NOMO-1 treated with dmso at 0.1 percent for 144 hours (cell line): ENCODE measurements at regions not wholly inside any gene's neighbourhood (a gene's known extent, or its start where the extent isn't known, plus 50 kb on each side); places are given as distances from the start of the nearest gene placed in this dataset.

ENCODE experiments used
- DNase-seq: peaks from one replicate; lab custom pipeline; 2025; ENCODE audit not compliant: unreplicated experiment; lab: John Stamatoyannopoulos, UW

DNA sequence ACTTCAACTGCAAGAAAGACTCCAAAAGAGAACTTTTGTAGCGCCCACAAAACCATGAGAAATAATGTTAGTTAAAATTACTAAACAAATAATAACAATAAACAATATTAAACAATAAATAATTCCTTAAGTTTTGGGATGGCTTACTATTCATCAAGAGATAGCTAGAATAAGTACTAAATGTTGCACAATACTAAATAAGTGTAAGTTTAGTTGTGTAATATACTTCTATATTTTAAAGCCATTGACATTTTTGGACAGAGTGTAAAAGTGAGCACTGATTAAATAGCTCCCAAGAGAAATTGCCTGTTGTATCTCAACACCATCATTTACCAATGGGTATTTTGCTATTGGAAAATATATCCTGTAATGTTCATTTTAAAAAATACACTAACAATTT lies 166.7 kb downstream of the ALG10 start:
- DNase-seq: no peak

- no peak for DNase-seq
Observed at GRCh38 chr12:34190054-34190453, 167.8 kb downstream of the ALG10 start.

DNA sequence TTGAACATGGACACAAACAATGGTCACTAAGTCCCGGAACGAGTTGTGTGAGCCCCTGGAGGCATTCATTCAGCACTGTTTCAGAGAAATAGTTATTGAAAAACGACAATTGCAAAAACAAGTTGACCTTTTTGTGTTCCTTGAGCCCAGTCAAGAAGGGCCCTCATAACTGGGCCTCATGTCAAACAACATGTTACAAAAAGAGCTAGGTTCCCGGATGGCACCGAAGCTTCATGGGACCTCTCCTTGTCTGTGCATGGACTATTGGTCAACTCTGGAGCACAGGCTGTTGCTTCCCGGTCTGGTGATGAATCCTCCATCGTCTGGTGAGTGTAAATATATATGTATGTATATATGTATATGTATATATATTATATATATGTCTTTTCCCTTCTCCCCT lies 176.6 kb downstream of the ALG10 start:
- DNase-seq: no peak

DNA sequence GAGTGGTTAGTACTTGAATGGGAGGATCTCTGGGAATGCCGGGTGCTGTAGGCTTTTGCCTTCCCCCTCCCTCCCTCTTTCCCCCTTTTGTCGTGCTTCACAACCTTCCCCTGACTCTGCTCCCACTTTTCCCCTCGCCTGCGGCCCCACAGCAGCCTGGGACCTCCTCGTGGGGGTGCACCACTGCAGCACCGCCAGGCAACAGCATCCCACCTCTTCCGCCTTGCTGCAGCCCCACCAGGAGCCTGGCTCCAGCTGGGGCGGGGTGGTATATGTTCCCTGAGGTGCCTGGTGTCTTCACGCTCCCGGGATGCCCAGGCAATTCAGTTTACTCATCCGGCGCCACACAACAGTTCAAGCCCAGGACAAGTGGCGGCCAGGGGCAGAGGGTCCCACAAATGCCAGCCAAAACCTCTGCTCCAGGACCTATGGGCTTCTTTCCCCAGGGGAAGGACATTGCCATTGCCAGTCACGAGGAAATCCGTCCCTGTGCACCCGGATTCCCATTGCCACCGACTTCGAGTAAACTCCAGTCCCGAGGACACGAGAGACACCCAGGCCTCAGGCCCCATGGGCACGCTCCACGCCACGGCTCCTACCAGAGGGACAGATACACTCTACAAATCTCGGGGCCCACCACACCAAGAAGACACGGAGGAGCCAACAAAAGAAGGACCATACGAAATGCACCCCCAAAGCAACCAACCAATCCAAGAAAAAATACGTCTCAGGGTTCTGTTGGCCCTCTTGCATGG lies 181.7 kb downstream of the ALG10 start:
- no peak for DNase-seq

DNA sequence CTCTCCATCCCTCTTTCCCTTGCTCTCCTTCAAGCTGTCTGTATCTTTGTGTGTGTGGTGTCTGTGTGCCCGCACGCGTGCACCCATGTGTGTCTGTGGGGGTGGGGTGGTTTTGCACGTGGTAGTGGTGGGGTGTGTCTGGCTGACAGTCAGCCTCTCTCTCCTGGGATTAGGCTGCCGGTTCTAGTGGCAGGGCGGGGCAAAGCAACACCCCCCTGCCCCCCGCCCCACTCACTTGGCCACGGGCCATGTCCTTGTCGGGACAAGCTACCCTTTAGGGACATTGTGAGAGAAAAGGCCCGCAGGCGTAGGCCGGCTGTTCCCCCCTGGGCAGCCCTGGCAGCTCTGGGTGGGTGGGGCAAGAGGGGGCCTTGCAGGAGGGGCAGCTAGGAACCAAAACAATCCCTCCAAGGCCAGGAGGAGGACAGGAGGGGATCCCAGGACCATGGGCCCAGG lies 182.6 kb downstream of the ALG10 start:
- DNase-seq: no peak

DNA sequence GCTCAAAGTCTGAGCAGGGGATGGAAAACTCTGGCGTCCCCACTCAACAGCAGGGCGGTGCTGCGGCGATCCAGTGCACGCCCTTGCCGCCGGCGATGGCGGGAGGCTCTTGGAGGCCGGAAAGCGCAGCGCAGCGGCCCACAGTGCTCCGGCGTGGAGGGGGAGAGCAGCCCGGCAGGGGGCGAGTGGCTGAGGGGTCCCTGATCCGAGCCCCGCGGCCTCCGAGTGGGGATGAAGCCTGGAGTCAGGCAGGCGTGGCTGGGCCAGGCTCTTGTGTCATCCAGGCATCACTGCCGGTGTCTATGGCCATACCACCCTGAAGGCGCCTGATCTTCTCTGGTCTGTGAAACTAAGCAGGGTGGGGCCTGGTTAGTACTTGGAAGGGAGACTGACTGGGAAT lies 183.1 kb downstream of the ALG10 start:
- no peak for DNase-seq

DNA sequence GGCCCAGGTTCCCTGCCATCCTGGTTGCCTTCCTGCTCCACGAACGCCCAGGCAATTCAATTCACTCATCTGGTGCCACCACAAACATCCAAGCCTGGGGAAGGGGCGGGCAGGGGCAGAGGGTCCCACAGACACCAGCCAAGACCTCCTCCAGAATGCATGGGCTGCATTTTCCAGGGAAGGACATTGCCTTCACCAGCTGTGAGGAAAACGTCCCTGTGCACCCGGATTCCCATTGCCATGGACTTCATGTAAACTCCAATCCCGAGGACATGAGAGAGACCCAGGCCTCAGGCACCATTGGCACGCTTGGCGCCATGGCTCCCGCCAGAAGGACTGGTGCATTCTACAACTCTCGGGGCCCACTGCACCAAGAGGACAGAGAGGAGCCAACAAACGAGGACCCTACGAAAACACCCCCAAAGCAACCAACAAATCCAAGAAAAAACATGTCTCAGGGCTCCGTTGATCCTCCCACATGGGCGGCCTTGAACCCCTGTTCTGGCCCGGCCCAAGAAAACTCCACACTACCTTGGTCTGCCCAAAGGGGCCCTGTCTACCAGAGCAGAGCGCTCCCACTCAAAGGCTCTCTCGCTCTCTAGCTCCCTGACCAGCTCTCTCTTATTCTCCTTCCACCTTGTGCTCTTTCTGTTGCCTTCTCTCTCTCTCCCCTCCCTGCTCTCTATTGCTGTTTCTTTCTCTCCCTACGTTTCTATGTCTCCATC lies 183.9 kb downstream of the ALG10 start:
- DNase-seq: no peak

DNA sequence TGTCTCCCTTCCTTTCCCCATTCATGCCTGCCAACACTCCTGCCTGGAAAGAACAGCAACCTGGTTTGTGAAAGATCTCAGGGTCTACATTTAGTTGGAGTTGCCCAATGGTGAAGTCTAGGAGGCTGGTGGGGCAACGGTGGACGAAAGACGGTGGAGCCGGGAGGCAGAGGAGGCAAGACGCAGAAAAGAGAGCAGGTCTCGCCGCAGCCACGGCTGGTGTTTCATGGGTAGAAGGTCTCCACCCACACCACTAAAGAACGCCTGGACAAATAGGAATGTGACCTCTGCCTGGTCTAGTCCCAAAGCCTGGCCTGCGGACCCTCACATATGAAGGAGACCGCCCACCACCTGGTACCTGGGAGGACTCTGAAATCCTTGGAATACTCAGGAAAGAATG lies 185.6 kb downstream of the ALG10 start:
- no peak for DNase-seq

- DNase-seq: no peak
Observed at GRCh38 chr12:34208331-34209258, 186.3 kb downstream of the ALG10 start.

GRCh38 chr12:34209259-34209835 lies 187.1 kb downstream of the ALG10 start:
- no peak for DNase-seq

- no peak for DNase-seq
Observed at GRCh38 chr12:34210183-34210582, 187.9 kb downstream of the ALG10 start.

GRCh38 chr12:34210689-34211530 lies 188.6 kb downstream of the ALG10 start:
- DNase-seq: no peak

GRCh38 chr12:34212651-34213050 lies 190.4 kb downstream of the ALG10 start:
- no peak for DNase-seq

DNA sequence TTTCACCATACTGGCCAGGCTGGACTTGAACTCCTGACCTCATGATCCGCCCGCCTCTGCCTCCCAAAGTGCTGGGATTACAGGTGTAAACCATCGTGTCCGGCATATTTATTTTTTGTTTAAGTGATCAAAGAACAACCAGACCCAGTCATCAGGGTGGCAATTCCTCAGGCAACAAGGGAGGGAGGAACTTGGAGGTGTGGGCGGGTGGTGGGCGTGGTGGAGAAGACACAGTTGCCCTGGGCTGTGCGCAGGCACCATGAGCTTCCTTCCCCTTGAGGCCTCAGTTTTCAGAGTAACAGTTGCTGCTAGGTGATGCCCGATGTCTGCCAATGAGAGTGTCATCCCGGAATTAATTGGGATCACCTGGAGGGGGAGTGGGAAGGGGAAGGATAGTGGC lies 191.7 kb downstream of the ALG10 start:
- no peak for DNase-seq

DNA sequence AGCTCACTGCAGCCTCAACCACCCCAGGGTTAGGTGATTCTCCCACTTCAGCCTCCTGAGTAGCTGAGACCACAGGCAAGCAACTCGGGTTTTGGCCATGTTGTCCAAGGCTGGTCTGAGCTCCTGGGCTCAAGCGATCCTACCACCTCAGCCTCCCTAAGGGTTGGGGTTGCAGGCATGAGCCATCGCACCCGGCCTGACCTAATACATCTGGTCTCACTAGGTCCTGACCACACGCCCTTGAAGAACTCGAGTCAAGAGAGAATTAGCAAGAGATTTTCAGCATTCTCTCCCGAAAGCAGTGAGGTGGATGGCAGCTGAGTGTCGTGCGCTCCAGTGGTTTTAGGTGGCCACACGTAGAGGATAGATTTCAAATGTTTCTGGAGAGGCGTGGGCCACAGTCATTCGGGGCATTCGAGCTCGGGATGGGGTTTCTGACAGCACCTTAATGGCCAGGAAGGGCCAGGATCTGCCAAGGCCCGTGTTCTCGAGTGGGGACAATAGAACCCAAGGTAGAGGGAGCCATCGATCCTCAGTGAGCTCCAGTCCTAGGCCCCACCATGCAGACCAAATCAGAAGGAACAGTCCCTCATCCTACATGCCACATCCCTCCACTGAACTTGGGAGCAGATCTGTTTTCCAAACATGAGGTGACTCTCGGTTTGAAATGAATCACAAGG lies 193.1 kb downstream of the ALG10 start:
- DNase-seq: no peak

DNA sequence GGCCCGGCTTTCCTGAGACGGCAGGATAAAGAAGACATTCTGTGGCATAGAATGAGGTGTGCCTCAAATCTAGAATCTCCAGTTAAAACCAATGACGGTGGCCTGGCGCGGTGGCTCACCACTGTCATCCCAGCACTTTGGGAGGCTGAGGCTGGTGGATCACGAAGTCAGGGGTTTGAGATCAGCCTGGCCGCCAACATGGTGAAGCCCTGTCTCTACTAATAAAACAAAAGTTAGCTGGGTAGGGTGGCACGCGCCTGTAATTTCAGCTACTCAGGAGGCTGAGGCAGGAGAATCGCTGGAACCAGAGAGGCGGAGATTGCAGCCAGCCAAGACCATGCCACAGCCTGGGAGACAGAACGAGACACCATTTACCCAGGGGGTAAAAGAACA lies 193.6 kb downstream of the ALG10 start:
- no peak for DNase-seq

GRCh38 chr12:34217660-34218059 lies 195.4 kb downstream of the ALG10 start:
- DNase-seq: no peak

- DNase-seq: peak; percentile 54
Observed at GRCh38 chr12:34218193-34219045, 196.1 kb downstream of the ALG10 start.
